SIG-M5 (cell line): ENCODE measurements at regions not wholly inside any gene's neighbourhood (a gene's known extent, or its start where the extent isn't known, plus 50 kb on each side); places are given as distances from the start of the nearest gene placed in this dataset.

Experiments
- DNase-seq: peaks from one replicate; lab custom pipeline; 2025; lab: John Stamatoyannopoulos, UW

DNA sequence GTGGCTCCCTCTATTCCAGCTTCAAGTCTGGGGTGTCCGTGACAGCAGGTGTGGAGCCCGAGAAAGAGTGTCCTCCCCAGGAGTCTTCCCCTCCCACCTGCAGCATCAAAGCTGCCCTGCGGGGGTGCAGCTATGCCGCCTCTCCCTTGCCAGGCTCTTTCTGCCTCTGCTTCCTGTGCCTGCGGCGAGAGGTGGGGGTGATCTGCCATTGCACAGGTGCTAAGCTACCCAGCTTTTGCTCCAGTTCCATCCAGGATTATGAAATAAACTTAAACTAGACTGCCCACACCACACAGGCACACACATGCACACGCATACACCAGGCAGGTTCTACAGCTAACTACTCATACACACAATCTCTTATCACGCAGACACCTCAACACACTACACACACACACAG is 104.7 kb upstream of the CLDN10 start:
- no peak for DNase-seq

DNA sequence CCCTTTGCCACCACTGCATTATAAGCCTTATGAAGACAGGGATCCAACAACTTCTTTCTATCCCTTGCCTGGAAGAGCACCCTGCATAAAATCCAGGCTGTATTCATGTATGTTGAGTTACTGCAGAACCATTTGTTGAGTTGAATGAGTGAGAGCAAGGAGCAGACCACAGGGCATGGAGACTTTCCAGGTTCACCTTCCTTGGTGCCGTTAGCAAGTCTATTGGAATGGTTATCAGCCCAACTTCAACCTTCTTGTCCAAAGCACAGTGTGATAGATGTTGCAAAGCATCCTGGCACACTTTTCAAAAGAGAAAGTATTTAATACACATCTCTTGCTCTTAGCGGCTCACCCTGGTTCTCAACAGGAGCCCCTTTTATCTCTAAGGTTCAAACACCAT is 100.9 kb upstream of the CLDN10 start:
- no peak for DNase-seq

DNA sequence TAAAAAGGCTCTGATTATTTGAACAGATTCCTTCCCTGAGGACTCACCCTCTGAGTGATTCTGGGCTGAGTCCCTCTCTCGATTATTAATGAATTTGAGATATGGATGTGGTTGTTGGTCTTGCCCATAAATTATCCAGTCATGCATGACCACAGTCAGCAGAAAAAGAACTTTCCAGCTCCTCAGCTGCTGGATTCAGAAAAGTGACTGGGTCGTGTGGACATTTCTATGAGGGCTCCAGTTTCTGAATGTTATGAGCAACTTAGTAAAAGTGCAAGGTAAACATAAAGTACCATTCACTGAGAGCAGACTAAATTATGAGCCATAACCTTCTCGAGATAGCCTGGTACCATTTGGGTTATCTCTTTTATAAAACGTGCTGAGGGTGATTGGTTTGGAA is 100.1 kb upstream of the CLDN10 start:
- DNase-seq = no peak

DNA sequence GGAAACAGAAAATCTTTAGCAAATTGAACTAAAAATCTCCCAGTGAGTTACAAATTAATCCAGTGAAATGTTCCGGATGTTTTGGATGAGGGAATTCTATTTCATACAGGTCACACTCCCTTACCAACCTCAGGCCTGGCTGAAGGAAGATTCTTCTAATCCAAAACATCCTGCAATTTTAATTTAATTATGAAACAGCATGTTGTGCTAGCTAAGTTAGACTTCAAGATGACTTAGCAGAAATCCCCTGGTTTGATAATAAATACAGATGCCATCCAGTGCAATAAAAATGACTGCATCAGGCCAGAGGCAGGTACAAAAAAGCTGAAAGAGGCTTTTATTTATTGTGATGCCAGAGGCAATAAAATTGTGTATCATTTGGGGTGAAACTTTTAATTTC is 96.7 kb upstream of the CLDN10 start:
- DNase-seq = no peak

DNA sequence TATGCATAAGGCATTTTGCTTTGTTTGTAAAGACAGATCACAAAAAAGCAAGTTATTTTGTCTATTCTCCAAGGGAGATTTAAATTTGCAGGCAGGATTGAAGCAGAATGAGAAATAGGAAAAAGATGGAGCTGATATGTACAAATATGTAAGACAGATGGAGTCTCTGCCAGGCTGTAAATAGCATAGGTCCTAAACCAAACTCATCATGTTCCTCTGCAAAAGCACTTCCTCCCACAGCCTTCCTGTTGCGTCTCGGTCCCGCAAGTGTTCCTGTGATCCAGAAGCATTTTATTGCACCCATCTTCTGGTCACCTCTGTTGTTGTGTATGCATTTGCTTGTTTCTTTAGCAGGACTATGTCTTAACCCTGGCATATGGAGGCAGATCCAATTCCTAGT is 95.7 kb upstream of the CLDN10 start:
- DNase-seq = no peak

DNA sequence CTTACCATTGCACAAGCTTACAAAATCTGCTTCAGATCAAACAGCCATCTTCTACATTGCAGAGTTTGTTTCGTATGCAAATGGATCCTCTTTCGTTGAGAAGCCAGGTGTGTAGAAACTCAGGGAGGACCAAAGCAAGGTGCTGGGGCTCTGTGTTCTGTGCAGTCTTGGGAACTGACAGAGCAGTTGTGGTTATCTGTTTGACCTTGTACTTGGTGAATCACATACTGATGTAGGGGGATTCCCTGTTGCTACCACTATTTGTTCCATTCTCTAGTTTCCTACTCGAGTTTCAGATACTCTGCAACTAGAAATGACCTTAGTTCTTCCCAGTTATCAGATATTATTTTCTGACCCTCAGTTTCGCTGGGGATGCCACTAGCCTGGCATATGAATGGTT is 95.2 kb upstream of the CLDN10 start:
- no peak for DNase-seq

DNA sequence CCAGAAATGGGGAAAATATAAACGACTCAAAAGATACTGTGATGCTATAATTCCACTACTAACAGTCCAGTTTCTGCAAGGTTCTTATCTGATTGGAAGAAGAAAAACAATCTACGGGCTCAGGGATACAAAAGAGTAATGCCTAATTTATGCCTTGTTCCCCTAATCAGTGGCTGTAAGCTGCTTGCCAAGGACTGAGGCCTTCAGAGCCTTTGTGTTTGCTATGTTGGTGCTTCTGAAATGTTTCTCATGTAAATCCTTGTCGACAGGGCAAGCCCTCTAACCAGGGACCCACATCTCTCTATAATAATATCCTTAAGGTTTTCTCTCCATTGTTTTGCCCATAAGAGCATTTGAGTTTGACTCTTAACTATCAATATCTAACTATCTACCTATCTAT is 89.7 kb upstream of the CLDN10 start:
- no peak for DNase-seq

DNA sequence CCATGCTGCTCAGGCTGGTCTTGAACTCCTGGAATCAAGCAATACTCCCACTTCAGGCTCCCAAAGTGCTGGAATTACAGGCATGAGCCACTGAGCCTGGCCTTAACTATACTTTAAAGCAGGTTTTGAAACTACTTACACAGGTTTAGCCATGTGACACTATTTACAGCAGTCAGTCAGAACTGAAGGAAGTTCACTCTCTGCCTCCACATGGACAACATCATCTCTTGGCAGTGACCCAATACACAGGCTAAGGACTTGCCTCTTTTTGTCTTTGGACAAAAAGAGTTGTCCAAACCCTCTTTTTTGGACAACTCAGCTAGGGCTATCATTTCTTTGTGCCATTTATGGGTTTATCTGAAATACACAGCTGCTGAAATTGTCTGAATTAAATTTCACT is 89.0 kb upstream of the CLDN10 start:
- no peak for DNase-seq

DNA sequence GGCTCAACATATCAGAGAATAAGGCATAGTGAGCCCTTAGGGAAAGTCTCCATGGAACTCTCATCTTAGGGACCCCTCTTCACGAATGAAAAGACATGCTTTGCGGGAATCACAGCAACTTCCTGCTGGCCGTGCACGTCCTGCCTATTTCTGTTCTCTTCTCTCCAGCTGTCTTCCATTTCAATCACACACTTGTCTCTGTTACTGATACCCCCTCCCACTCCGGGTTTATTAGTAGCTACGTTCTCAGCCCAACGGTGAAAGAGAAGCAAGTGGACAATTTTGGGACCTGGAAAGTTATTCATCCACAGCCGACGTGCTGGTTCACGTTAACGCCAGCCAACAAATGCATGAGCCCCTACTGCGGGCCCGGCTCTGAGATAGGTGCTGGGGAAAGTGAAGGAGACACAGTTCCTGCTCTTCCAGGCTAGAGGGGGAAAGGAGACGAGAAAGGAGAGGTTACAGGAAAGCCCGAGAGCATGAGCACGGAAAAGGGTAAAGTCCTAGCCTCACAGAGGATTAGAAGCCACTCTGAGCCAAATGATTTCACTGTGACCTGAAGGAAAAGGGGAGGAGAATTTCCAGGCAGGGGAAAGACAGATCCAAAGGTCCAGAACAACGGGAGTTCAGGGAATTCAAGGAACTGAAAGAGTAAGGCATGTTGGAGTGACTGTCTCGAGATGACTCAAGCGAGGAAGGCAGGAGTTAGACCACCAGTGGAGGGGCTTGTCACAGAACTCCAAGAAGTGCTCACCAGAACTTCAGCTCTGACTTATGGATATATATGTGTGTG is 81.8 kb upstream of the CLDN10 start:
- DNase-seq = no peak

DNA sequence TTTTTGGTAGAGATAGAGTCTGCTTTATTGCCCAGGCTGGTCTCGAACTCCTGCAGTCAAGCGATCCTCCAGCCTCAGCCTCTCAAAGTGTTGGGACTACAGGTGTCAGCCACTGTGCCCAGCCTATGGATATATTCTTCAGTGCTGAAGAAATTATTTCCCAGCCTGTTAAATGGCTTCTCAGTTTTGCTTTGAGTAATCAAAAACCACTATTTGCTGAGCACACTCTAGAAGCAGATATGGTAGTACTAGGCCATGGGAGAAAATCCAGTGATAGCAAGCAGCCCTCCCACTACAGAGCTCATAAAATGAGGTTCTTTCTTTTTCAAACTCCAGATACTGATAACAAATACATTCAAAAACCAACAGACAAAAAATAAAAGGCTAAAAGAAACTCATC is 80.6 kb upstream of the CLDN10 start:
- no peak for DNase-seq

DNA sequence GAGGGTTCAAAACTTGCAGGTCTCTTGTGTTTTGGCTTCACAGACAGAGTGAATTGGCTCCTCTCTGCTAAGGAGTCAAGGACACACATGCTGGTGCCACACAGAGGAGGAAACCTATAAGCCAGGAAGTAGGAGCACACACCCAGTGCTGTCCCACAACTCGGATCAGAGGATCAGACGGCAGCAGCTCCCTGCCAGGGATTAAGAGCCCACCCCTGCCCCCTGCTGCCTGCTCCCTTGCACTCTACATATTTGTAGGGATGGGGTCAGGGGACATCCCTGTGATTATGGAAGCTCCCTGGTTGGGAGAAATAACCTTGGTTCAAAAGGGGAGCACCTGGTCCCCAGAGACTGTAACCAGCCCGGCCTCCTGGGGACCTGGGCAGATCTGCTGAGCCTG is 77.5 kb upstream of the CLDN10 start:
- DNase-seq = no peak

DNA sequence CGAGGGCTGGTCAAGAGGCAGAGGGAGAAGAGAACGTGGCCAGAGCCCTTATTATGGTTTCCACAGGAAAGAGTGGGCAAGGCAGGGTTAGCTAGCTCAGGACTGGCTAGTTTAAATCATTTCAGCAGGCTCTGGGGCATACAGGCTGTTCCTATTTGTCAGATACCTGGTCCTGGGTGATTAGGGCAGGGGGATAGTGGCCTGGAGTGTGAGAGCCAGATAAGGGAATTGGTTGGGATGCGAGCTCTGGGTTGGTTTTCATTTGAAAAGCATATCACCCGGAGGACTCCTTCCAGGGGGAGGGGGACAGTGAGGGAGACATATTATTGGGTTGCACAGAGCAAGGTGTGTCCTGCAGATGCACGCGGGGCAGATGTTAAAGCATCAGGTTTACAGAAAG is 75.3 kb upstream of the CLDN10 start:
- no peak for DNase-seq

DNA sequence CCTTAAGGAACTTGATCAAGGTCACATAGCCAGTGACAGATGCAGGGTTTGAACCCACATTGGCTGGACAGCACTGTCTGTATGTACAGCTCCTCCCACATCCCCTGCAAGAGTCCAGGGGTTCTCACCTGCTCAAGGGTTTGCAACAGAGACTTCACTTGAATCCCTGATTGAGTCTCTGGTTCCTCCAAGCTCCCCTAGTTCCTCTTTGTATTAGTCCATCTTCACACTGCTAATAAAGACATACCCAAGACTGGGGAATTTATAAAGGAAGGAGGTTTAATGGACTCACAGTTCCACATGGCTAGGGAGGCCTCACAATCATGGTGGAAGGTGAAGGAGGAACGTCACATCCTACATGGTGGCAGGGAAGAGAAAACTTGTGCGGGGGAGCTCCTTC is 72.8 kb upstream of the CLDN10 start:
- no peak for DNase-seq

DNA sequence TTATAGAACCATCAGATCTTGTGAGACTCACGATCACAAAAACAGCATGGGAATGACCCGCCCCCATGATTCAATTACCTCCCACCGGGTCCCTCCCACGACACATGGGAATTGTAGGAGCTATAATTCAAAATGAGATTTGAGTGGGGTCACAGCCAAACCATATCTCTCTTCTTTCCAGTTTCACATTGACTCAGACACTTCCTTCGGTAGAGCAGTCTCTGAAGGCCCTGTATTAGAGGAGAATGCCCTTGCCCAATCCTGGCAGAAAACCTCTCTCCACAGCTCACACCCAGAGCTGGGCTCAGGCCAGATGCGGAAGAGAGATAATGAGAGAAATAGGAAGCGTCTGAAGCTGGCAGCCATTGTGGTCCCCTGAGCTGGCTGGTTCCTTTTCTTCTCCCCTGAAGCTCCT is 72.4 kb upstream of the CLDN10 start:
- peak; percentile 83 for DNase-seq

DNA sequence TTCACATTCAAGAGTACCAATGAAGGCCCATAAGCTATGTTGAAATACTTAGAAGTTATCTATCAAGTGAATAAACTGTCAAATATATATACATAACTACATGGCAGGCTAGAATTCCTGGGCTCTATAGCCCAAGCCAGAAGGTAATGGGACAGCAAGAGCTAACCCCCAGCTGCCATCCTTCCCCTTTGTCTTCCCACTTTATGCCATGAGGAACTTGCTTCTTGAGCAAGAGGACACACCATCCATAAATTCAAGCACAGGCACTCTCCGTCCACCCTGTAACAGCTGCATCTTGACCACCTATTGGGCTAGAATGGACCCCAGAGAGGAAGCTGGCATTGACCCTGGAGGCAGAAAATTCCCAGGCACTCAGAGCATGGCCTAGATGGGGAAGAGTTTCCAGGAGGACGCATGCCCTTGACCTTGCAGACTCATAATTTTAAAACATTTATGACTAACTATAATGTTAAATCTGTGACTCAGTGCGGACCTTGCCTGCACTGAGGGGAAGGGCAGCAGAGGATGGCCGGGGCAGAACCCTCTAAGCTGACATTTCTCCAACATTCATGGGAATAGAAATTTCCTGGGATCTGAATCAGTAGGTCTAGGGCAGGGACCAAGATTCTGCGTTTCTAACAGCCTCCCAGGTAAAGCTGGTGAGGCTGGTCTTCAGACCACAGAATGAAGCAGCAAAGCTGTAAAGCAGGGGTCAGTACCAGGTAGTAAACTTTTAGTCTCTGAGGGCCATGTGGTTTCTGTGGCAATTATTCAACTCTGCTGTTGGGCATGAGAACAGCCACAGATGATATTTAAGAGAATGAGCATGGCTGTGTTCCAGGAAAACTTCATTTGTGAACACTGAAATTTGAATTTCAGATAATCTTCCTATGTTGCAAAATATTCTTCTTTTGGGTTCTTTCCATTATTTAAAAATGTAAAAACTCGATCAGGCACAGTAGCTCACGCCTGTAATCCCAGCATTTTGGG is 71.4 kb upstream of the CLDN10 start:
- DNase-seq = no peak

DNA sequence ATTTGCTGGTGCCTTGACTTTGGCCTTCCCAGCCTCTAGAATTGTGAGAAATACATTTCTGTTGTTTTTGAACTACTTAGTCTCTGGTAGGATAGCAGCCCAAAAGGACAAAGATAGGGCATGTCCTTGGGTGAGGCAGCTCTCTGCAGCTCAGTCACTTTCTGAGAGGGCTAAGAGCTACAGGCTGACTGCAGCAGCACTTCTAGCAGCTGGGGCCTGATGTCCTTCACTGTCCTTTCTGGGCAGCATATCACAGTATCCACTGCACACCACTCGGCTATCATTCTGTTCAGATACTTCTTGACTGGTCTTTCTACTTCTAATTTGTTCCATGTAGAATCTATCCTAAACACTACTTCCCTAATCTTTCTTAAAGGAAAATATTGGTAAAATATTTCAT is 68.5 kb upstream of the CLDN10 start:
- no peak for DNase-seq

DNA sequence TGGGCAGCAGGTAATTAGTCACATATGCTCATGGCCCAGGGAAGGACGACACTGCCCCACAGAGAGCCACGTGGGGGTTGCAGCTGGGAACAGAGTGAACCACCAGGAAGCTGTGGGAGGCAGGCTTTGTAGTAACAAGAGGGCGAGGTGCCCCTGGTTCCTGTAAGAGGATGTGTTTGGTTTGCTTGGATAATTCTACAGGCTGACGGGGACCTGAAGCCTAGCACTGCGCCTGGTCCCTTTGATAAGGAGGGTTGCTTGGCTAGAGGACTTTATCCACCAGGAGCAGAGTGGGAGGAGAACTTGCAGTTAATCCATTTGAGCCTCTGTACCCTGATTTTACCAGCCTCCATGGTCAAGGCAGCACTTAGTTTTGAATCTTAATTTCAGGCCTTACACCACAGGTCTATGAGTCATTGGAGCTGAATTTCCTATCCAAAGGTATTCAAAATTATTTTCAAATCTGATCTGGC is 67.4 kb upstream of the CLDN10 start:
- no peak for DNase-seq

DNA sequence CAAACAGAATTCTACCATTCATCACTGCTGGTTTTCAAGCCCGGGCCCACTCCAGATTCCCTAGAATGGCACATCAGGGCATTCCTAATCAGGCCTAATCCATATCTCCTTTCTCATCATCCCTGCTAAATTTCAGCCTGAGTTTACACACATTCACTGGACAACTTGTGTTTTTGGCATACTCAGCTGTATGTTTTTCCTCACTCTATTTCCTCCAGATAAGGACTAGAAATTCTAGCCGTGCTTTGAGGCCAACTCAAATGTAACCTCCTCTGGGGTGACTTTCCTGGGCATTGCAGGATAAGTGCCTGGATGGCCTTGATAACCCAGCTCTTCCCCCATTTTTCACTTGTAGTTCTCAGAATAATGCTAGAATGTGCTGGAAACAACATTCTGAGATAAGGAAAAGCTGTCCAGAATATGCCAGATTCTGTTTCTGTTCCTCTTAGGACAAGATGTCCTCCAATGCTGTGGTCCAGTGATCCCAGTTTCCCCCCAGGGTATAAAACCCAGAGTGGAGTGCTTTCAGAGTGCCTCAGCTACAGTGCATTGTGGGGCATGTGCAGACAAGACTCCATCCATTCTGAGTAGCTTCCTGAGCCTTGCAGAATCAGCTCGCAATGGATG is 66.9 kb upstream of the CLDN10 start:
- DNase-seq = no peak

DNA sequence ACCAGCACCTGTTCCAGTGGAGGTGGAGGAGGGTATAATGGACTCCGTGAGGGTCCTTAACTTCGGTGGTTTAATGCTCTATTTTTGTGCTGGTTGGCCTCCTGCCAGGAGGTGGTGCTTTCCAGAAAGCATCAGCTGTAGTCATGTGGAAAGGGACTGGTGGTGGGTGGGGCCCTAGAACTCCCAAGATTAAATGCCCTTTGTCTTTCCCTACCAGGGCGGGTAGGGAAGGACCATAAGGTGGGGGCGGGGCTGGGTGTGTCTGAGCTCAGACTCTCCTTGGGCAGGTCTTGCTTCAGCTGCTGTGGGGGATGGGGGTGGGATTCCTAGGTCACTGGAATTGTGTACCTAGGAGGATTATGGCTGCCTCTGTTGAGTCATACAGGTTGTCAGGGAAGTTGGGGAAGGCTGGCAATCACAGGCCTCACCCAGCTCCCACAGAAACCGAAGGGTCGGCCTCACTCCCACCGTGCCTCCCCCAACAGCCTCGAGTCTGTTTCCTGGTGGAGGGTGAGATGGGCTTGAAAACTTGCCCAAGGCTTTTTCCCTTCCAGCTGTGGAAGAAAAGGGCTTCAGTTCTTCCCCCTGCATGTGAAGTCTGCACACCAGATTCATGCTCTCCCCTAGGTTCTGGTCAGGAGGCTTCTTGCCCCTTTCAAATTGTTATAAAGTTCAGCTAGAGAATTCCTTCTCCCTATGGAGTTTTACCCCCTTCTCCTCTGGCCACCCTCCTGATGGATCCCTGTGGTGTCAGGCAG is 60.3 kb upstream of the CLDN10 start:
- no peak for DNase-seq

DNA sequence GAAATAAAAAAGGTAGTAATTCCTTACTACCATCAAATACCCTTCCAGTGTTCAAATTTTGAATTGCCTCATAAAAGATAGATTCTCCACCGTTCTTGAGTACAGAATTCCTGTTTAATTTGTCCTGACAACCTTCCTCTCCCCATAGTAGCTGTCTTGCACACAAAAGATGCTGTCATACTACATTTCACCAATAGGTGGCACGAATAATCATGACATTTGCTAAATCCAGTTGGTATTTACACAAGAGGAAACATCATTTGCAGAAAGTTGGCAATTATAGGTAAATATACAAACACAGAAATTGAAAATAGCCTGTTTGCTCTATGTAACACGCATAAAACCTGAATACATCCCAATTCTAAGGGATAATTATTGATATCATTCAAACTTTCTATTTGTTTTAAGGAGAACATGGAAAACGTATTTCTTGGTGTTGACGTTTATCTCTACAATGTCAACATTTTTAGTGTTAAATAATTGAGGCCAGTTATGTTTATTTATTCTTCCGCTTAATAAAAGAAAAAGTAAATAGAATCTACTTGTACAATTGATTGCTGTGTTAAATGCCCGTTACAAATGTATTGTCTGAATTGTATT is 58.3 kb upstream of the CLDN10 start:
- no peak for DNase-seq

DNA sequence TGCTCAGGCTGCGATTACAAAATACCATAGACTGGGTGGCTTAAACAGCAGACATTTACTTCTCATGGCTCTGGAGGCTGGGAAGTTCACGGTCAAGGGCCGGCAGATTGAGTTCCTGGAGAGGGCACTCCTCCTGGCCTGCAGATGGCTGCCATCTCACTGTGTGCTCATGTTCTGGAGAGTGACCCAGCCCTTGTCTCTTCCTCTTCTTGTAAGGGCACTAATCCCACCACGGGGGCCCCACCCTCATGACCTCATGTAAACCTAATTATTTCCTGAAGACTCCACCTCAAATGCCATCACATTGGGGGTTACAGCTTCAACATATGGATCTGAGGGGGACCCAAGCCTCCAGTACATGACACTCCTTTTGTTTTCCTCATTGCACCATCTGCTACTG is 56.0 kb upstream of the CLDN10 start:
- DNase-seq = no peak
